Keratinocyte (primary cell): ENCODE measurements at regions not wholly inside any gene's neighbourhood (a gene's known extent, or its start where the extent isn't known, plus 50 kb on each side); places are given as distances from the start of the nearest gene placed in this dataset.

Experiments used
- CTCF ChIP-seq, 3 experiments: IDR thresholded peaks in 1 of 3; conservative IDR thresholded peaks in 1 of 3; optimal IDR thresholded peaks in 1 of 3; 2 replicates in 2 of 3; 3 replicates in 1 of 3; pipeline versions ENCODE3 to v1.5.1; 2011; ENCODE audit warnings: low read length in 3 of 3, mild to moderate bottlenecking in 3 of 3, moderate library complexity in 2 of 3, control low read depth in 1 of 3, inconsistent platforms in 1 of 3; ENCODE audit not compliant: insufficient read depth in 2 of 3; ENCODE audit errors: extremely low read depth in 1 of 3
- EZH2 ChIP-seq: IDR thresholded peaks from one replicate; pipeline ENCODE4 v1.6.1; 2012; ENCODE audit warnings: inconsistent platforms, mild to moderate bottlenecking, low read length, moderate library complexity

- TF ChIP-seq CTCF (optimal IDR thresholded peaks at IDR 0.05 in 1 of 3, IDR thresholded peaks at IDR 0.05 in 1 of 3, conservative IDR thresholded peaks at IDR 0.05 in 1 of 3; ENCODE audit: extremely low read depth in 1 of 3, insufficient read depth in 2 of 3, low read length in 3 of 3): no peak
- no peak for TF ChIP-seq EZH2
These were observed 105.4 kb downstream of the EPDR1 start for GRCh38 chr7:38025815-38026214.
